ENCODE measurements at regions not wholly inside any gene's neighbourhood (a gene's known extent, or its start where the extent isn't known, plus 50 kb on each side); places are given as distances from the start of the nearest gene placed in this dataset.

DNA sequence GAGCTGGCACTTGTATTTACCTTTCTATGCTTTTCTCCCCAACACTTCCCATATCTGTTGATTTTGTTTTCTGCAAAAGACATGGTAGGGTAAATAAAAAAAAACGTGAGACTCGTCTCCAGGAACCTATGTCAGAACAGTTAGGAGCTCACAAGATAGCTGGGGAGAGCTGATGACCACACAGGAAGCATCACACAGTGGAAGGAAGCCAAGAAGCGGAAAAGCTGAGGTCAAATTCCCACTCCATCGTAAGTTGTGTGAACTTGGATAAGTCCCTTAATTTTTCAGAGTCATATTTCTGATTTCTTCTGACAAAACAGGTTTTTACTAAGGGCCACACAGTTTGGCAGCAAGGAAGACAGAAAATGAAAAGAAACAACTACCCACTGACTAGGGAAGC, 199.6 kb downstream of the KLF5 start:
- Mint-ChIP-seq H3K36me3 (ENCODE audit: low read depth) (no peaks in the 10 kb centered on the region), H3K27me3 (peaks cover 3% of the 10 kb centered on the region), H3K4me3 (no peak overlapping the region), H3K27ac (no peak overlapping the region), H3K4me1 (no peaks in the 10 kb centered on the region), H3K9me3 (no peaks in the 10 kb centered on the region)
- ChIA-PET CTCF (no interaction called here), POLR2A (no interaction called here)
- intact Hi-C loops (cut with micrococcal nuclease): no loop called here
- DNase-seq (no peak), ATAC-seq (ENCODE audit: low read depth) (no peak)
- TF ChIP-seq, protein P1, sequence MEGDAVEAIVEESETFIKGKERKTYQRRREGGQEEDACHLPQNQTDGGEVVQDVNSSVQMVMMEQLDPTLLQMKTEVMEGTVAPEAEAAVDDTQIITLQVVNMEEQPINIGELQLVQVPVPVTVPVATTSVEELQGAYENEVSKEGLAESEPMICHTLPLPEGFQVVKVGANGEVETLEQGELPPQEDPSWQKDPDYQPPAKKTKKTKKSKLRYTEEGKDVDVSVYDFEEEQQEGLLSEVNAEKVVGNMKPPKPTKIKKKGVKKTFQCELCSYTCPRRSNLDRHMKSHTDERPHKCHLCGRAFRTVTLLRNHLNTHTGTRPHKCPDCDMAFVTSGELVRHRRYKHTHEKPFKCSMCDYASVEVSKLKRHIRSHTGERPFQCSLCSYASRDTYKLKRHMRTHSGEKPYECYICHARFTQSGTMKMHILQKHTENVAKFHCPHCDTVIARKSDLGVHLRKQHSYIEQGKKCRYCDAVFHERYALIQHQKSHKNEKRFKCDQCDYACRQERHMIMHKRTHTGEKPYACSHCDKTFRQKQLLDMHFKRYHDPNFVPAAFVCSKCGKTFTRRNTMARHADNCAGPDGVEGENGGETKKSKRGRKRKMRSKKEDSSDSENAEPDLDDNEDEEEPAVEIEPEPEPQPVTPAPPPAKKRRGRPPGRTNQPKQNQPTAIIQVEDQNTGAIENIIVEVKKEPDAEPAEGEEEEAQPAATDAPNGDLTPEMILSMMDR (IDR thresholded peaks at IDR 0.05): no peak

DNA sequence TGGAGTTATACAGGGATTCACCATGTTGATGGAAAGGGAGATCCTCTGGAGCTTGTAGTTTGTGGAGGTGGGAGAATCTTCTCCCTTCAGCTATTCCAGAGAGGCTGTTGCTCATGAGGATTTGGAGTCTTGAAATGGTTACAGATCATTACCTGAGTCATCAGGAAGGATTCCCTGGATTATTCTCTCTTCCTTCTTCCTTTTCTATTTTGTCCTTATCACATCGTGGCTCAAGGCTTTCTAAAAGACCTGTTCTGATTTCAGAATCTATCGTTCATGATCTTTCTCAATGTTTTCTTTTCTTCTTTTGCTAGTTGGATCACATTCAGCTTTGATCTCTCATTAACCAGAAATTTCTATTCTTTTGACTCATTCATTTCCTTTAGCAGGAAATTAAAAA, 196.0 kb downstream of the KLF5 start:
- TF ChIP-seq, protein P1 (IDR thresholded peaks at IDR 0.05): no peak
- POLR2A ChIA-PET: no interaction called here
- intact Hi-C loops (cut with micrococcal nuclease): no loop called here
- Mint-ChIP-seq H3K36me3 (ENCODE audit: low read depth) (no peaks in the 10 kb centered on the region), H3K27me3 (peaks cover 3% of the 10 kb centered on the region), H3K4me1 (no peaks in the 10 kb centered on the region), H3K27ac (no peak overlapping the region), H3K4me3 (no peak overlapping the region), H3K9me3 (no peaks in the 10 kb centered on the region)
- no peak for ATAC-seq (ENCODE audit: low read depth)
- CTCF ChIA-PET: no interaction called here
- no peak for DNase-seq

DNA sequence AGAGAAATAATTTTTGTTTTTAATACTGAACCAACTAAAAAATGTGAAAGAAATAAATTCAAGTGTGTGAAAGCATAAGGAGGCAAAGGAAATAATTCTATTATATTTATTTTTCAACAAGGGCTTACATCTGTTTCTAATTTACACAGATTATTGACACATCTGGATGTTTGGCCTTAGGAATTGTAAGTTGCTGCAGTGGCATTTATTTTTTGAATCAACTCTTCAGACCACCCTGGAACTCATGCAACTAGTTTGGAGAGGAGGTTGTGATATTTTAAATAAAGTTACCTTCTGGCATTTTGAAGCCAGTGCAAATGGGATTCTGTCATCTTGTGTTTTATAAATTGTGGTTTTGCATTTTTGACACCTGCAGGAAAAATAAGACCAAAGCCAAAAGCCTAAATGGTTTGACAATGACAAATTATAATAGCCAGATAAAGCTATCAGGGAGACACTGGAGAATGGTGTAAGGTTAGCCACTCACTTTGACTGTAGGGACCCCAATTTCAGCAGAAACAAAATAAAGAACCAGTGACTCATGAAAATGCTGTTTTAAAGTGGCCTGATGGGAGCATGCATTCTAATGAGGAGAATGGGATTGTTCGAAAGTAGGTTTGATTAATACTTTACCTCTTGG, 192.9 kb downstream of the KLF5 start:
- no peaks in the 10 kb centered on the region for H3K36me3 Mint-ChIP-seq (ENCODE audit: low read depth)
- TF ChIP-seq, protein P1 (IDR thresholded peaks at IDR 0.05): no peak
- intact Hi-C loops (cut with micrococcal nuclease): no loop called here
- H3K27me3 Mint-ChIP-seq: no peaks in the 10 kb centered on the region
- H3K4me3 Mint-ChIP-seq: no peak overlapping the region
- no peaks in the 10 kb centered on the region for H3K9me3 Mint-ChIP-seq
- ATAC-seq (ENCODE audit: low read depth) (no peak), DNase-seq (no peak)
- no peaks in the 10 kb centered on the region for H3K4me1 Mint-ChIP-seq
- H3K27ac Mint-ChIP-seq: no peak overlapping the region
- ChIA-PET POLR2A (no interaction called here), CTCF (no interaction called here)

DNA sequence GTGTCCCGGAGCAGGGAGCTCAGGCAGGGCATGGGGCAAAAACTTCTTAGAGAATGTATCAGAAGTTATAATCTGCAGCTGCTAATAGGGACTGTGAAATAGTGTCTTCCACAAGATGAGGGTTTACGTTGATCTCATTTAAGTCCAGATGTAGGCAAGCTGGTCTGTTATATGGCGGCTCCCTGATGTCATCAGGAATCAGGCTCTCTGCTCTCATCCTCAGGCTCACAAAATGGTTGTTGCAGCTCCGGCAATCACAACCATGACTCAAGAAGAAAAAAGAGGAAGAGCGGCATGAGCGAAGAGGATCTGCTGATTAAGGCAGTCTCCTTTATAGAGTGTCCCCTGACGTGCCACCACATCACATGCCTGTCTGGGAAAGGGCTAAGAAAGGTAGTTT, 191.3 kb downstream of the KLF5 start:
- Mint-ChIP-seq H3K27ac (no peak overlapping the region), H3K36me3 (ENCODE audit: low read depth) (no peaks in the 10 kb centered on the region), H3K27me3 (no peaks in the 10 kb centered on the region), H3K4me3 (no peak overlapping the region), H3K9me3 (no peaks in the 10 kb centered on the region), H3K4me1 (no peaks in the 10 kb centered on the region)
- ATAC-seq (ENCODE audit: low read depth) (no peak), DNase-seq (no peak)
- intact Hi-C loops (cut with micrococcal nuclease): no loop called here
- TF ChIP-seq, protein P1 (IDR thresholded peaks at IDR 0.05): no peak
- POLR2A ChIA-PET: no interaction called here
- CTCF ChIA-PET: no interaction called here

DNA sequence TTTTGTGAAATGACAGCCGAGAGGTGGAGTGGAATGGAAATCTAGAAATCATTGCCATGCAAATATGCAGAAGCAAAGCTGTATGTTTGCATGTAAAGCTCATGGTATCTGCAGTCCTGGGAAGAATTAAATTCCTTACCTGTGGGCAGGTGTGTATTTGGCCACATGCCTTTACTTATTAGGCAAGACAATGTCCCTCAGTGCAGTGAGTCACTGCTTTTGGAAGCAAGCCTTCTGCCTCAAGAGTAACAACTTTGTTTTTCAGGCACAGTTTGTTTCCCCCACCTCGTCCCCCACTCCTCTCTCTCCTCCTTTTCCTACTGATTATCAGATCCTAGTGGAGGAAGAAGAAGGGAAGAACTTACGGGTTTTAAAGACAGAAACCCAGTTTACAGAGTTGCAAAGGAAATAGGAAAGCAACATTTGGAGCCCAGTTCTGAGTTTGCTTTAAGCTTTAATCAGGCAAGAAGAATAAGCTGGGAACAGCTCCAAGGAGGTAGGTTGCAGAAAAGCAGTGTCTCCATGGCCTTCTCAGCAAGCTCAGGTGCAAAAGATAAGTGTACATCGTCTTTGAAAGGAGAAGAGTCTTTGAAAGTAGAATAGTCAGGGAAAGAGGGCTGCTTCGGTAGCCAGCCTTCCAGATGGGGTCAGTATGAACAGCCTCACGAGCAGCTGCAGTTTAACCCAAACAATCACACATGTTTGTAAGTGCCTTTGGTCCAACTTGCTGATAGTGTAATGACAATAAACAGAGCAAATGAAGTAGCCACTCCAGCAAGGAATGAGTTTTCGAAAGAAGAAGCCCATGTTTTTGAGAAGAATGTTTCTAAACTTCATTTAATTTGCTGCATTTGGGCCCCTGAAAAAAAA, 190.1 kb downstream of the KLF5 start:
- no peak overlapping the region for H3K27ac Mint-ChIP-seq
- intact Hi-C loops (cut with micrococcal nuclease): no loop called here
- CTCF ChIA-PET: no interaction called here

More for the DNA sequence above, 190.1 kb downstream of the KLF5 start:
- no peaks in the 10 kb centered on the region for H3K4me1 Mint-ChIP-seq
- H3K36me3 Mint-ChIP-seq (ENCODE audit: low read depth): no peaks in the 10 kb centered on the region
- no peak for ATAC-seq (ENCODE audit: low read depth)
- DNase-seq: no peak
- POLR2A ChIA-PET: no interaction called here
- no peaks in the 10 kb centered on the region for H3K9me3 Mint-ChIP-seq
- TF ChIP-seq, protein P1 (IDR thresholded peaks at IDR 0.05): no peak
- no peaks in the 10 kb centered on the region for H3K27me3 Mint-ChIP-seq
- no peak overlapping the region for H3K4me3 Mint-ChIP-seq

Measured in activated B cell treated with CpG ODN at 0.5 μM for 24 hours (primary cell).